Coronary artery (tissue), 2 donors: ENCODE measurements at regions not wholly inside any gene's neighbourhood (a gene's known extent, or its start where the extent isn't known, plus 50 kb on each side); places are given as distances from the start of the nearest gene placed in this dataset.
A peak's percentile ranks its signal among the peaks of the same experiment; 100 is the strongest.

Source experiments
- DNase-seq: peaks from one replicate; pipeline ENCODE4 v3.0.0-alpha.2; 2017; ENCODE audit warnings: low spot score
- H3K27ac ChIP-seq, 2 donors: fragments of 200-600 bp; sonication (generic); one replicate each; pipeline ENCODE4 v1.5.1; 2016 to 2019
- H3K4me3 ChIP-seq: fragments of 200-600 bp; sonication (generic); 2 replicates; pipeline ENCODE4 v1.5.1; 2016; ENCODE audit warnings: mild to moderate bottlenecking, moderate library complexity
- TF ChIP-seq, protein P1 (sequence below): fragments of 200-600 bp; sonication (generic); IDR thresholded peaks from one replicate; pipeline ENCODE4 v1.5.1; 2019; ENCODE audit warnings: antibody characterized with exemption

DNA sequence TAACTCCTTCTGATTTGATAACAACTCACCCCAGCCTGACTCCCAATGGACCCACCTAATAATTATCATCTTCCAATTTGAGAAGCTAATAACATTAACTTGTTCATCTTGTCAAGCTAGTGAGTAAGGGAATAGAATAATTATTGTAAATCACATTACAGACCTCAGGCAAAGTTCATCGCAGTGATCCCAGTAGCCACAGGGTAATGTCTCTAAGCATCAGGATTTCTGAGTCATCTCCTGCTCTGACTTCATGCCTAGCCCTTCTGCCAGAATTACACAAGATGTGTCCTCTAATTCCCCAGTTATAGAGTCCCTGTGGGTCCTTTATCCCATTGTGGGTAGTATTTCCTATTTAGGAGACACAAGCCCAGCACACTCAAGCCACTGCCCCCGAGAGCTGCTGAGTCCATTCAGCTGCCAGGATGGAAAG, 365.7 kb downstream of the DEPDC1B start:
- no peak overlapping the region for H3K4me3 ChIP-seq
- TF ChIP-seq, protein P1, sequence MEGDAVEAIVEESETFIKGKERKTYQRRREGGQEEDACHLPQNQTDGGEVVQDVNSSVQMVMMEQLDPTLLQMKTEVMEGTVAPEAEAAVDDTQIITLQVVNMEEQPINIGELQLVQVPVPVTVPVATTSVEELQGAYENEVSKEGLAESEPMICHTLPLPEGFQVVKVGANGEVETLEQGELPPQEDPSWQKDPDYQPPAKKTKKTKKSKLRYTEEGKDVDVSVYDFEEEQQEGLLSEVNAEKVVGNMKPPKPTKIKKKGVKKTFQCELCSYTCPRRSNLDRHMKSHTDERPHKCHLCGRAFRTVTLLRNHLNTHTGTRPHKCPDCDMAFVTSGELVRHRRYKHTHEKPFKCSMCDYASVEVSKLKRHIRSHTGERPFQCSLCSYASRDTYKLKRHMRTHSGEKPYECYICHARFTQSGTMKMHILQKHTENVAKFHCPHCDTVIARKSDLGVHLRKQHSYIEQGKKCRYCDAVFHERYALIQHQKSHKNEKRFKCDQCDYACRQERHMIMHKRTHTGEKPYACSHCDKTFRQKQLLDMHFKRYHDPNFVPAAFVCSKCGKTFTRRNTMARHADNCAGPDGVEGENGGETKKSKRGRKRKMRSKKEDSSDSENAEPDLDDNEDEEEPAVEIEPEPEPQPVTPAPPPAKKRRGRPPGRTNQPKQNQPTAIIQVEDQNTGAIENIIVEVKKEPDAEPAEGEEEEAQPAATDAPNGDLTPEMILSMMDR, result no peak
- H3K27ac ChIP-seq, result peak overlapping the region in 1 of 2 donors; percentile 1
- DNase-seq, result no peak

DNA sequence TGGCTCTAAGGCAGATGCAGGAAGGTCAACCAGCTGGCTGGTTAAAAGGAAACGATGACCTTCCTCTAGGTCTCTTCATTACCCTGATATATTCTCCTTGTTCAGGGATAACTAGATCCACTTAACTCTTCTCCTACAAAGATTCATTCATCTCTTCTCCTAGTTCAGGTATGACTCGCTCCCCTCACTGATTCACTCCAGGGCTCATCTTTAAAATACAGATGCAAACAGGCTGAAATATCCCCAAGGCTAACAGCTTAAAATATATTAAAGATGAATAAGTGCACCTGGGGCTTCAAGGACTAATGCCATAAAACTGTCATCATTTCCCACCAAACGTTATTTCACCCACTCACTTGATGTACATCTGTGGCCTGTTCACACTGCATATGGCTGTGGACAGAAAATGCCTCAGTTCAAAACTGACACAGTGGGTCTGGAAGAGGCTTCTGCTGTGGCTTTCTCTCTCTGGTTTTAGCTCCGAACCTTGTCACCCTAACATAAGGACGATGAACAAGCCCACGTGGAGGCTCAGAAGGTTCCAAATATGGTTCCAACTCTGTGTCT, 366.9 kb downstream of the DEPDC1B start:
- Histone ChIP-seq H3K4me3 (no peak overlapping the region), H3K27ac (no peak overlapping the region)
- DNase-seq, result no peak
- TF ChIP-seq, protein P1, result no peak

DNA sequence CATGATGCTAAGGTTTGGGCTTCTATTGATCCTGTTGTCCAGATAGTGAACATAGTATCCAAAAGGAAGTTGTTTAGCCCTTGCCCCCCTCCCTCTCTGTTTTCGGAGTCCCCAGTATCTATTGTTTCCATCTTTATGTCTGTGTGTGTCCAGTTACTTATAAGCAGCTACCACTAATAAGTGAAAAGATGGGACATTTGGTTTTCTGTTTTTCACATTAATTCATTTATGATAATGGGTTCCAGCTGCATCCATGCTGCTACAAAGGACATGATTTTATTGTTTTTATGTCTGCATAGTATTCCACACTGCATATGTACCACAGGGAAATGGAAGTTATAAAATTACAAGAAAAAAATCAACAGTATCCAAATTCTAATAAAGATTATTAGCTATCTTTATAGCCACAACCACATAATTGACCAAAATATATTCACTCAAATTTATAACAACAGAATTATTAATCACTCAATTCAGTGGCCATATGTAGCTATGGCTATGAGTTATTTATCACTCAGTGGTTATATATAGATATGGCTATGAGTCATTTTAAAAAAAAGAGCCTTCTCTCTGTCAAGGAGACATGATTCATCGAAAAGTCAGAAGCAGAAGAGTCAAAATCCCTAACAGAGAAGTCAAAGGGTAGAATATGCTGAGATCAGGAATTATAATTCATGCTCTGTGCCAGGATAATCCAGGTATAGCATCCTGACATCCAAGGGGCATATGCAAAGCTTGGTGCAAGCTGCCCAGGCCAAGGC, 367.5 kb downstream of the DEPDC1B start:
- no peak overlapping the region for H3K27ac ChIP-seq

DNA sequence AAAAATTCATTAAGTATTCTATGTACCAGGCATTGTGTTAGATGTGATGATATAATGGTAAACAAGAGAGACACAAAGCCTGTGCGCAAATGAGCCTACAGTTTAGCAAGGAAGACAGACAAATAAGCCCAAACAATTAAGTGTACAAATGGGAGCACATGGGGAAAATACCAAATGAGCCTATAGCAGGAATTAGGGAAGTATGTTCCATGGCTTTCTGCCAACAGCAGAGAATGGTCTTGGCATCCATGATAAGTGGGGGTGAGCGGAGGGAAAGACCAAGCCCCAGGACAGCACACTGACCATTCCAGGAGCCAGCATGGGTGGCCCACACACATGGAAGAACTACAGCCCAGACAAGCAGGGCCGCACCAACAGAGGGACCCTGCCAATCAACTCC, 369.7 kb downstream of the DEPDC1B start:
- no peak for DNase-seq
- TF ChIP-seq, protein P1, result no peak
- no peak overlapping the region for H3K27ac ChIP-seq
- no peak overlapping the region for H3K4me3 ChIP-seq

More for the DNA sequence above, 367.5 kb downstream of the DEPDC1B start:
- TF ChIP-seq, protein P1, result no peak
- no peak for DNase-seq
- no peak overlapping the region for H3K4me3 ChIP-seq

DNA sequence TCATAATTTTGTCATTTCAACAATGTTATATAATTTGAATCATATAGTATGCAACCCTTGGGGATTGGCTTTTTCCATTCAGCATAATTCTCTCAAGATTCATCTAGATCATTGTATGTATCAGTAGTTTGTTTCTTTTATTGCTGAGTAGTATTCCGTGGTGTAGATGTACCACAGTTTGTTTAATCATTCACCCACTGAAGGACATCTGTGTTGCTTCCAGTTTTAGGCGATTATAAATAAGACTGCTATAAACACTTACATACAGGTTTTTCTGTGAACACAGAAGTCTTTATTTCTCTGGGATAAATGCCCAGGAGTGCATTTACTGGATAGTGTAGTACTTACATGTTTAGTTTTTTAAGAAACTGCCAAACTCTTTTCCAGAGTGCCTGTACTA, 374.1 kb downstream of the DEPDC1B start:
- TF ChIP-seq, protein P1, result no peak
- Histone ChIP-seq H3K27ac (no peak overlapping the region), H3K4me3 (no peak overlapping the region)
- DNase-seq, result no peak

DNA sequence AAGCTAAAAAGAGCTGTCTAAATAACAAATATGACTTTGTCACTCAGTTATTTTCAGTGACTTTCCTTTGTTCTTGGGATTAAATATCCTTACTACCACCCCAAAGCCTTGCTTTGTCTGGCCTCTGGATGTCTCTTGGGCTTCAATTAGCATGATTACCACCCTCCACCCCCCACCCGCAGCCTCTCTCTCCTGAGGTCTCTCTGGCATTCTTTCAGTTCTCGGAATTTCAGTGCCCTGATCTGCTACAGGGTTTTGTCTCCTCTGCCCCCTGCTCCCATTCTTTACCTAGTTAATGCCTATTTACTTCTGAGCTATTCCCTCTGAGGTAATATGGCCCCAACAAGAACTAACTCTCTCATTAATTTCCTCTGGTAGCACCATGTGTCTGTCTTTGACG, 376.4 kb downstream of the DEPDC1B start:
- H3K27ac ChIP-seq, result peak overlapping the region; percentile 20 to 57
- DNase-seq, result no peak
- no peak overlapping the region for H3K4me3 ChIP-seq
- TF ChIP-seq, protein P1, result no peak

DNA sequence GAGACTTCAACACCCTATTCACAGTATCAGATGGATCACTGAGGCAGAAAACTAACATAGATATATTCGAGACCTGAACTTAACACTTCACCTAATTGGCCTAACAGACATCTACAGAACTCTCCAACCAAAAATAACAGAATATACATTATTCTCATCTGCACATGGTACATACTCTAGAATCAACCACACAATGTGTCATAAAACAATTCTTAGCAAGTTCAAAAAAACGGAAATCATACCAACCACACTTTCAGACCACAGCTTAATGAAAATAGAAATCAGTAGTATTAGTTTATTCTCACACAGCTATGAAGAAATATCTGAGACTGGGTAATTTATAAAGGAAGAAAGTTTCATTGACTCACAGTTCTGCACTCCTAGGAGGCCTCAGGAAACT, 387.9 kb downstream of the DEPDC1B start:
- TF ChIP-seq, protein P1, result no peak
- no peak overlapping the region for H3K4me3 ChIP-seq
- H3K27ac ChIP-seq, result no peak overlapping the region
- DNase-seq, result no peak
